ENCODE measurements at regions not wholly inside any gene's neighbourhood (a gene's known extent, or its start where the extent isn't known, plus 50 kb on each side); places are given as distances from the start of the nearest gene placed in this dataset.
A peak's percentile ranks its signal among the peaks of the same experiment; 100 is the strongest.

DNA sequence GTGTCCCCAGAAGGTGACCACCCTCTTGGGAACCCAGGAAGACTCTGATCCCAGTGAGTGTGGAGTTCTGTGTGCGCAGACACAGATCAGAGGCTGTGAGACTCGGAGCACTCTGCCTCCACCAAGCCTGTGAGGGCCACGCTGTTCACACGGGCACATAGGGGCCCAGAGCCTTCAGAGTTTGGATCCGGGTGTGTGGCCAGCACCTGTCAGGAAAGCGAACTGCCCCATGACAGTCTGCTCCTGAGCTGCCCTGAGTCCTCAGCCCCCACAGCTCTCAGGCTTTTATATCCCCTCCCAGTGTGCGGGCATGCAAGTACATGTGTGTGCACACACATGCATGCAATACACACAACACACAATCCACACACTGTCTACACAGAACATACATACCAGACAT, 161.8 kb upstream of the IRX2 start:
- Histone ChIP-seq H4K91ac (replicated peaks; ENCODE audit: insufficient read length, low read length) (peak overlapping the region; percentile 83), H4K5ac (ENCODE audit: insufficient read length, low read depth, low read length) (no peak overlapping the region), H2BK15ac (ENCODE audit: low read length) (peak overlapping the region; percentile 99), H3K14ac (ENCODE audit: insufficient read length) (no peak overlapping the region), H3K27ac (ENCODE audit: low read depth, low read length) (no peak overlapping the region), H2BK12ac (ENCODE audit: low read depth, low read length) (peak overlapping the region; percentile 98; the same call in 1 of the 2 replicates), H3K23me2 (ENCODE audit: low read depth, low read length) (peaks cover 3% of the 10 kb centered on the region; the same call in 1 of the 2 replicates), H3K23ac (ENCODE audit: insufficient read length) (no peak overlapping the region), H2BK120ac (replicated peaks; ENCODE audit: low read depth, low read length) (peak overlapping the region; percentile 66), H3K9ac (replicated peaks in 1 of 4; ENCODE audit: extremely low read depth in 1 of 4, low read depth in 3 of 4, low read length in 3 of 4) (no peak overlapping the region), H3K4me1 (replicated peaks in 1 of 4; ENCODE audit: control insufficient read depth in 3 of 4, insufficient read depth in 4 of 4, low read length in 3 of 4) (peaks cover 3 to 17% (median 4%) of the 10 kb centered on the region in 4 experiments), H2AFZ (ENCODE audit: low read length) (no peak overlapping the region), H3K79me1 (ENCODE audit: low read depth, low read length) (no peaks in the 10 kb centered on the region), H4K20me1 (replicated peaks in 1 of 2; ENCODE audit: control insufficient read depth in 1 of 2, insufficient read depth in 2 of 2, low read length in 2 of 2) (no peaks in the 10 kb centered on the region), H3K4ac (replicated peaks; ENCODE audit: insufficient read length, low read depth, low read length) (peak overlapping the region; percentile 50), H2AK5ac (ENCODE audit: low read depth, low read length) (peak overlapping the region; percentile 99), H4K8ac (ENCODE audit: extremely low read depth, insufficient read depth, low read length) (no peak overlapping the region; the same call in 1 of the 2 replicates), H3K27me3 (replicated peaks in 1 of 4; ENCODE audit: control insufficient read depth in 3 of 4, extremely low read depth in 1 of 4, insufficient read depth in 3 of 4, low read length in 3 of 4) (peaks cover 0 to 2% (median 0%) of the 10 kb centered on the region in 4 experiments; a peak in 4 of 7 replicates), H3K18ac (ENCODE audit: extremely low read depth, low read length) (peak overlapping the region; percentile 53; the same call in 1 of the 2 replicates), H2BK20ac (ENCODE audit: low read length) (peak overlapping the region; percentile 98), H3K9me3 (ENCODE audit: insufficient read depth in 2 of 2, low read depth in 1 of 2, low read length in 1 of 2) (no peaks in the 10 kb centered on the region), H3K4me3 (ENCODE audit: extremely low read depth in 1 of 4, insufficient read depth in 2 of 4, low read depth in 3 of 4, low read length in 4 of 4) (no peak overlapping the region), H2BK5ac (ENCODE audit: low read depth, low read length) (peak overlapping the region; percentile 66; the same call in 1 of the 2 replicates), H3K79me2 (ENCODE audit: control insufficient read depth in 1 of 2, insufficient read depth in 2 of 2, low read length in 2 of 2) (no peaks in the 10 kb centered on the region), H3K36me3 (ENCODE audit: control insufficient read depth in 2 of 4, insufficient read depth in 4 of 4, low read length in 3 of 4) (no peaks in the 10 kb centered on the region), H3K56ac (replicated peaks; ENCODE audit: insufficient read length, low read depth, low read length) (no peak overlapping the region), H3K4me2 (ENCODE audit: insufficient read depth in 1 of 2, low read depth in 2 of 2, low read length in 2 of 2) (no peak overlapping the region)
- FAIRE-seq (no peak), DNase-seq (ENCODE audit: low read depth in 1 of 2, low spot score in 2 of 2) (peak in 1 of 2 experiments; percentile 11)
- POLR2A ChIA-PET (ENCODE audit: partially characterized antibody): no interaction called here
- WGBS, 2 experiments (ENCODE audit: extremely low coverage in 1 of 2, insufficient coverage in 1 of 2, insufficient read length in 1 of 2, insufficient replicate concordance in 2 of 2, low coverage in 1 of 2, low lambda C conversion rate in 2 of 2, missing lambda C conversion rate in 1 of 2): 96% methylated on average over 7 of the region's 7 CpGs; no CpG with 5 or more reads in 1 of the 2 experiments
- CTCF ChIA-PET (ENCODE audit: partially characterized antibody): interaction anchor here (0.7 kb wide), 1 partner anchor 321 kb away, joined by 3 read pairs; no protein-coding TSS in a partner anchor
- TF ChIP-seq HDAC6 (IDR thresholded peaks at IDR 0.05; ENCODE audit: low read depth, low read length) (no peak), JUN (IDR thresholded peaks at IDR 0.05; ENCODE audit: low read depth, low read length) (no peak)
